ENCODE measurements at regions not wholly inside any gene's neighbourhood (a gene's known extent, or its start where the extent isn't known, plus 50 kb on each side); places are given as distances from the start of the nearest gene placed in this dataset.

DNA sequence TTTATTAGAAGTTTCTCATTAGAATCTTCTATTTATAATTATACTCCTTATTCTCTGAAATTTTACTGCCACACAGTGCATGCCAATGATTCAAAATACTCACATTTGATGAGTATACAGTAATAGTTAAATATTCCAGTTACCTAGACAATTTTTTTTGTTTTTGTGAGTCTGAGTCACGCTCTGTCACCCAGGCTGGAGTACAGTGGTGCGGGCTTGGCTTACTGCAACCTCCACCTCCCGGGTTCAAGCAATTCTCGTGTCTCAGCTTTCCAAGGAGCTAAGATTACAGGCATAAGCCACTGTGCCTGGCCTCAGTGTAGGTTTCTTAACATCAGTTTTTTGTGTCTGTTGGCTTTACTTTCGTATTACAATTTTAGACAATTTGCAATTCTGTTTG, 87.1 kb downstream of the ZNF486 start:
- no peaks in the 10 kb centered on the region for H3K36me3 ChIP-seq (ENCODE audit: control insufficient read depth in 2 of 2, insufficient read depth in 2 of 2, low read length in 2 of 2)
- no peaks in the 10 kb centered on the region for H3K27me3 ChIP-seq (ENCODE audit: control insufficient read depth in 2 of 2, insufficient read depth in 2 of 2, low read length in 2 of 2)
- H3K9me3 ChIP-seq (ENCODE audit: control insufficient read depth in 2 of 2, low read length in 2 of 2), result no peaks in the 10 kb centered on the region
- H3K27ac ChIP-seq (ENCODE audit: low read depth in 2 of 2, low read length in 2 of 2), result no peak overlapping the region
- H3K4me1 ChIP-seq (ENCODE audit: control insufficient read depth in 2 of 2, insufficient read depth in 2 of 2, low read length in 2 of 2), result no peaks in the 10 kb centered on the region
- H3K4me3 ChIP-seq (ENCODE audit: low read length in 2 of 2), result no peak overlapping the region
- no peak overlapping the region for H3K9ac ChIP-seq (ENCODE audit: low read depth in 1 of 2, low read length in 2 of 2)

DNA sequence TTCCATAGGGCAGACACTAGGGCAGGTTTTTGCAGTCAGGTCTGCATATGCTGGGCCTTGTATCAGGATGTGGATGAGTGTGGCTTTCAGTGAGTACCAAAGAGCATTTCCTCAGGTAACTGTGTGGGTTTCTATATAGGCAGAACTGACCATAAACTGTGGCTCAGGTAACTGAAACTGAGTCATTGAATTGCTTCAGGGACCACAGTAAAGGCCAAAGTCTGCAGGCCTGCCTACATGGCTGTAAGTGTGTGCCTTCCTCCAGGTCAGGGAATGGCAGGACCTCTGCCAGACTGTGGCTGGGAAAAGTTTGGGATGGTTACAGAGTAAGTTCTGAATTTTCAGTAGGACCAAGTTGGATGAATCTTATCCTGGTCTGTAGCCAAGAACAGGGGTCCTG, 85.6 kb downstream of the ZNF486 start:
- no peaks in the 10 kb centered on the region for H3K4me1 ChIP-seq (ENCODE audit: control insufficient read depth in 2 of 2, insufficient read depth in 2 of 2, low read length in 2 of 2)
- no peaks in the 10 kb centered on the region for H3K27me3 ChIP-seq (ENCODE audit: control insufficient read depth in 2 of 2, insufficient read depth in 2 of 2, low read length in 2 of 2)
- no peak overlapping the region for H3K27ac ChIP-seq (ENCODE audit: low read depth in 2 of 2, low read length in 2 of 2)
- H3K9ac ChIP-seq (ENCODE audit: low read depth in 1 of 2, low read length in 2 of 2), result no peak overlapping the region
- no peaks in the 10 kb centered on the region for H3K36me3 ChIP-seq (ENCODE audit: control insufficient read depth in 2 of 2, insufficient read depth in 2 of 2, low read length in 2 of 2)
- H3K4me3 ChIP-seq (ENCODE audit: low read length in 2 of 2), result no peak overlapping the region
- H3K9me3 ChIP-seq (ENCODE audit: control insufficient read depth in 2 of 2, low read length in 2 of 2), result no peaks in the 10 kb centered on the region

DNA sequence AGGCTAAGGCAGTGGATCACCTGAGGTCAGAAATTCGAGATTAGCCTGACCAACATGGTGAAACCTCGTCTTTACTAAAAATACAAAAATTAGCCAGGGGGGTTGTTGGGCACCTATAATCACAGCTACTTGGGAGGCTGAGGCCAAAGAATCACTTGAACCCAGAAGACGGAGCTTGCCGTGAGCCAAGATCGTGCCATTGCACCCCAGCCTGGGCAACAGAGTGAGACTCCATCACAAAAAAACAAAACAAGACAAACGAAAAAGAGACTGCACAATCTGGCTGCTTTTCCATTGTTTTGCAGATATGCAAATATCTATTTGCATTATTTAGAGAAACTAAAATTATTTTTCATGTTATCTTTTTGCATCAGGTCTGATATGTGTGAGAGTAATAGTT, 83.6 kb downstream of the ZNF486 start:
- no peaks in the 10 kb centered on the region for H3K36me3 ChIP-seq (ENCODE audit: control insufficient read depth in 2 of 2, insufficient read depth in 2 of 2, low read length in 2 of 2)
- no peak overlapping the region for H3K9ac ChIP-seq (ENCODE audit: low read depth in 1 of 2, low read length in 2 of 2)
- H3K4me1 ChIP-seq (ENCODE audit: control insufficient read depth in 2 of 2, insufficient read depth in 2 of 2, low read length in 2 of 2), result no peaks in the 10 kb centered on the region
- no peaks in the 10 kb centered on the region for H3K9me3 ChIP-seq (ENCODE audit: control insufficient read depth in 2 of 2, low read length in 2 of 2)
- no peak overlapping the region for H3K27ac ChIP-seq (ENCODE audit: low read depth in 2 of 2, low read length in 2 of 2)
- no peaks in the 10 kb centered on the region for H3K27me3 ChIP-seq (ENCODE audit: control insufficient read depth in 2 of 2, insufficient read depth in 2 of 2, low read length in 2 of 2)
- no peak overlapping the region for H3K4me3 ChIP-seq (ENCODE audit: low read length in 2 of 2)

DNA sequence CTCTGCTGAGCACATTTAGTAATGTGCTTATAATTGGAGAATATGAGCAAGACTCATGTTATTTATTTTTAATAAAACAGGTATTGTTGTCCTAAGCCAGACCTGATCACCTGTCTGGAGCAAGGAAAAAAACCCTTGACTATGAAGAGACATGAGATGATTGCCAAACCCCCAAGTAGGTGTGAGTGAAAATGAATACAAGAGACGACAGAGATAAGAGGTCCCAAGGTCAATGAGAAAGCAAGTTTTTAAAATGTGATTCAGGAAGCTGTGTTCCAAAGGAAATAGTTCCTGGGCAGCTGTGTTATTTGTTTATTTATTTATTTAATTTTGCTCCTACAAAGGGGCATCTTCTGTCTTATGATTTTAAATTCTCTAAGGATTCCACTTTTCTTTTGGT, 83.1 kb downstream of the ZNF486 start:
- Histone ChIP-seq H3K27me3 (ENCODE audit: control insufficient read depth in 2 of 2, insufficient read depth in 2 of 2, low read length in 2 of 2) (no peaks in the 10 kb centered on the region), H3K4me1 (ENCODE audit: control insufficient read depth in 2 of 2, insufficient read depth in 2 of 2, low read length in 2 of 2) (no peaks in the 10 kb centered on the region), H3K4me3 (ENCODE audit: low read length in 2 of 2) (no peak overlapping the region), H3K9me3 (ENCODE audit: control insufficient read depth in 2 of 2, low read length in 2 of 2) (no peaks in the 10 kb centered on the region), H3K9ac (ENCODE audit: low read depth in 1 of 2, low read length in 2 of 2) (no peak overlapping the region), H3K27ac (ENCODE audit: low read depth in 2 of 2, low read length in 2 of 2) (no peak overlapping the region), H3K36me3 (ENCODE audit: control insufficient read depth in 2 of 2, insufficient read depth in 2 of 2, low read length in 2 of 2) (no peaks in the 10 kb centered on the region)

Data from mucosa of rectum (tissue), 2 donors.